ENCODE measurements at regions not wholly inside any gene's neighbourhood (a gene's known extent, or its start where the extent isn't known, plus 50 kb on each side); places are given as distances from the start of the nearest gene placed in this dataset.

GRCh38 chr4:110742143-110742542 is 119.3 kb upstream of the PITX2 start:
- TF ChIP-seq POLR2A (IDR thresholded peaks at IDR 0.05; ENCODE audit: low read depth, low read length): no peak
- no peak for TF ChIP-seq RFX5 (IDR thresholded peaks at IDR 0.05; ENCODE audit: low read depth, low read length)
- TF ChIP-seq USF2 (IDR thresholded peaks at IDR 0.05; ENCODE audit: low read depth, low read length): no peak
- TF ChIP-seq CHD1 (IDR thresholded peaks at IDR 0.05; ENCODE audit: low read depth, low read length): no peak

Data from IMR-90 (cell line).